Neural progenitor cell (in vitro differentiated cells): ENCODE measurements at regions not wholly inside any gene's neighbourhood (a gene's known extent, or its start where the extent isn't known, plus 50 kb on each side); places are given as distances from the start of the nearest gene placed in this dataset.

ENCODE experiments used
- DNase-seq: peaks from one replicate; pipeline ENCODE4 v3.0.0-alpha.2; 2016; ENCODE audit warnings: low spot score
- H2AFZ ChIP-seq: fragments of 200-600 bp; sonication (generic); replicated peaks from 2 replicates; pipeline ENCODE4 v1.6.1; 2016; ENCODE audit warnings: antibody characterized with exemption
- H3F3A ChIP-seq: fragments of 200-600 bp; sonication (generic); 2 replicates; pipeline ENCODE4 v1.6.1; 2016; ENCODE audit warnings: antibody characterized with exemption, low read depth
- H3K27ac ChIP-seq: fragments of 200-600 bp; sonication (generic); 2 replicates; pipeline ENCODE4 v1.5.1; 2016; ENCODE audit warnings: mild to moderate bottlenecking
- H3K27me3 ChIP-seq: fragments of 200-600 bp; sonication (generic); 2 replicates; pipeline ENCODE4 v1.6.1; 2016; ENCODE audit warnings: mild to moderate bottlenecking, moderate library complexity
- H3K36me3 ChIP-seq: fragments of 200-600 bp; sonication (generic); 2 replicates; pipeline ENCODE4 v1.5.1; 2016
- H3K4me1 ChIP-seq: fragments of 200-600 bp; sonication (generic); 2 replicates; pipeline ENCODE4 v1.6.1; 2016; ENCODE audit warnings: mixed run types
- H3K4me2 ChIP-seq: fragments of 200-600 bp; sonication (generic); 2 replicates; pipeline ENCODE4 v1.6.1; 2016
- H3K4me3 ChIP-seq: fragments of 200-600 bp; sonication (generic); 2 replicates; pipeline ENCODE4 v1.5.1; 2016
- H3K79me2 ChIP-seq: fragments of 200-600 bp; sonication (generic); 2 replicates; pipeline ENCODE4 v1.6.1; 2016; ENCODE audit warnings: low read depth
- H3K9ac ChIP-seq: fragments of 200-600 bp; sonication (generic); 2 replicates; pipeline ENCODE4 v1.6.1; 2016
- H3K9me3 ChIP-seq: fragments of 200-600 bp; sonication (generic); 2 replicates; pipeline ENCODE4 v1.5.1; 2016; ENCODE audit warnings: low read depth
- H4K20me1 ChIP-seq: fragments of 200-600 bp; sonication (generic); 2 replicates; pipeline ENCODE4 v1.6.1; 2016; ENCODE audit warnings: low read depth
- H3K27ac Mint-ChIP-seq: 3 replicates; pipeline ENCODE4 v1.8.0; 2021; ENCODE audit warnings: mixed read lengths
- H3K27me3 Mint-ChIP-seq: 2 replicates; pipeline ENCODE4 v1.8.0; 2022; ENCODE audit warnings: low read depth, mild to moderate bottlenecking, inconsistent platforms, moderate library complexity, mixed read lengths; ENCODE audit not compliant: insufficient read depth
- H3K36me3 Mint-ChIP-seq: 3 replicates; pipeline ENCODE4 v1.8.0; 2021; ENCODE audit warnings: mixed read lengths
- H3K4me1 Mint-ChIP-seq: 3 replicates; pipeline ENCODE4 v1.8.0; 2021; ENCODE audit warnings: mixed read lengths
- H3K4me3 Mint-ChIP-seq: 3 replicates; pipeline ENCODE4 v1.8.0; 2021; ENCODE audit warnings: mild to moderate bottlenecking, moderate library complexity, mixed read lengths
- H3K9me3 Mint-ChIP-seq: 3 replicates; pipeline ENCODE4 v1.8.0; 2020; ENCODE audit warnings: mixed read lengths
- CTCF ChIP-seq: fragments of 200-600 bp; sonication (generic); IDR thresholded peaks from 2 replicates; pipeline ENCODE4 v1.5.1; 2017; ENCODE audit warnings: antibody characterized with exemption, mild to moderate bottlenecking
- EZH2 ChIP-seq: fragments of 200-600 bp; sonication (generic); IDR thresholded peaks from 2 replicates; pipeline ENCODE4 v1.6.1; 2017; ENCODE audit warnings: antibody characterized with exemption, mild to moderate bottlenecking, moderate library complexity
- EZH2phosphoT487 ChIP-seq: fragments of 200-600 bp; sonication (generic); IDR thresholded peaks from 2 replicates; pipeline ENCODE4 v1.6.1; 2017; ENCODE audit warnings: antibody characterized with exemption

DNA sequence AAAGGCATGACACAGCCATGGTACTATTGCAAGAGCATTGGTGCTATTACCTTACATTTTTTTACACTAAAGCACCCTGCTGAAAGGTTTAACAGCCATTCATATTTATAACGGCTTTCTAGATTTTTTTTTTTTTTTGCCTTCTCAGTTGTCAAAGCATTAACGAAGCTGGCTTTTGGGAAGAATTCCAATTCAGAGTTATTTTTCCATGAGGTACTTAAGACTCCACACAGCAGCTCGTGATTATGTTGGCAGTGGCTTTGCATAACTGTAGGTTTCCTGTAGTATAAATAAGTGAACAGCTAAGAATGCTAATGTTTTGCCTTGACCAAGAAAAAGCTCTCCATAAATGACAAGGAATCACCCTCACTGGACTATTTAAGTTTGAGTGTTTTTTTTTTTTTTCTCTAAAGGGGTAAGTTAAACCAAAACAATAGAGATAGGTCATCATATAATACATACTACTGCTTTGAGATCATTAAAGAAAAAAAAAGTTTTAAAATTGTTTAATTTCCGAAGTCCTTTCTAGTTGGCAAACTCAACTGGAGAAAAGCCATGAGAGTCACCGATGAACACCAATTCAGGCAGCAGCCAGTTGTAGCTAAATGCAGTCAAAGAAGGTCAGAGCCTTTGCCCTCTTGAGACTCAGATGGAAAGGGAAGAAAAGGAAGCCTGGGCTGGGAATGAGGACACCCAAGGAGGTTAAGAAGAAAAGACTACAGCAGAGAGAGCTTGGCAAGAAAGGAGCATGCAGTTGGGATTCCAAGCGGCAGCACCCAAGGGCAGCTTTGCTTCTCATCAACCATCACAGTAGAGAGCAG lies 187.4 kb upstream of the NCKAP5 start:
- no peak overlapping the region for H3K4me3 Mint-ChIP-seq
- DNase-seq = peak; percentile 30
- Histone ChIP-seq H4K20me1 (no peaks in the 10 kb centered on the region), H3K4me1 (peaks cover 9% of the 10 kb centered on the region), H3K4me2 (no peak overlapping the region), H3K79me2 (no peaks in the 10 kb centered on the region), H3K9ac (no peak overlapping the region), H3K4me3 (no peak overlapping the region), H3K9me3 (no peaks in the 10 kb centered on the region), H3K27ac (no peak overlapping the region), H3K36me3 (no peaks in the 10 kb centered on the region), H3K27me3 (no peaks in the 10 kb centered on the region), H3F3A (no peaks in the 10 kb centered on the region), H2AFZ (no peak overlapping the region)
- H3K9me3 Mint-ChIP-seq = no peaks in the 10 kb centered on the region
- H3K36me3 Mint-ChIP-seq = no peaks in the 10 kb centered on the region
- peaks cover 5% of the 10 kb centered on the region for H3K27me3 Mint-ChIP-seq
- H3K4me1 Mint-ChIP-seq = peaks cover 14% of the 10 kb centered on the region
- TF ChIP-seq CTCF (no peak), EZH2phosphoT487 (no peak), EZH2 (no peak)
- H3K27ac Mint-ChIP-seq = no peak overlapping the region

DNA sequence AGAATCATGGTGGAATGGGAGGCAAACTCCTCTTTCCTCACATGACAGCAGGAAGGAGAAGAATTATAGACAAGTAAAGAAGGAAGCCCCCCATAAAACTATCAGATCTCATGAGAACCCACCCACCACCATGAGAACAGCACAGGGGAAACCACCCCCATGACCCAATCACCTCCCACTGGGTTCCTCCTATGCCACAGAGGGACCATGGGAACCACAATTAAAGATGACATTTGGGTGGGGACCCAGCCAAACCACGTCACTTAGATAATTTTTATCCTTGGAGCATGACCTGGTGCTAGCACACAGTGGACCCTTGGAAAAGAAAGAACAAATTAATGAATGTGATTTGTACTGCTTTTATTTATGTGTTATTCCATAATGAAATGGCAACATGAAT lies 188.6 kb upstream of the NCKAP5 start:
- Histone ChIP-seq H3K9me3 (no peaks in the 10 kb centered on the region), H3K4me2 (no peak overlapping the region), H4K20me1 (no peaks in the 10 kb centered on the region), H3K36me3 (no peaks in the 10 kb centered on the region), H3K9ac (no peak overlapping the region), H3K4me1 (peaks cover 9% of the 10 kb centered on the region), H2AFZ (no peak overlapping the region), H3K27me3 (no peaks in the 10 kb centered on the region), H3K79me2 (no peaks in the 10 kb centered on the region), H3F3A (no peaks in the 10 kb centered on the region), H3K4me3 (no peak overlapping the region), H3K27ac (no peak overlapping the region)
- Mint-ChIP-seq H3K36me3 (no peaks in the 10 kb centered on the region), H3K4me3 (no peak overlapping the region), H3K4me1 (peaks cover 12% of the 10 kb centered on the region), H3K9me3 (peaks cover under 1% of the 10 kb centered on the region), H3K27me3 (peaks cover 5% of the 10 kb centered on the region), H3K27ac (no peak overlapping the region)
- no peak for DNase-seq
- no peak for TF ChIP-seq EZH2
- no peak for TF ChIP-seq EZH2phosphoT487
- TF ChIP-seq CTCF = no peak

DNA sequence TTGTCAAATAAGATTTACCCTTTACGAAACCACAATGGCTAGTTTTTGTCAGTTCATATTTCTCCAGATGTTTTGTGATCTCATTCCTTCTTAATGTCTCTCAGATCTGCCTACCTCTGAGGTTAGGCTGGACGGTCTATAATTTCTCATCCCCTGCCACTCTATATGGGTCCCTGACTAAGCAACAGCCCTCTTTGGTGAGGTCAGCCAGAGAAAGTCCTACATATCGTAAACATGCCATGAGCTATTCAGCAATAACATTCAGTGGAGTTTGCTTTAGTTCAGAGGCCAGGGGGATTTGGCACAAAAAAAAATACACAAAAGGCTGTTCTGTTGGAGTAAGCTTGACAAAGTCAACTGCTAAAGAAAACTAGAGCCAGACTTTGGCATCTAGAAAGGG lies 192.1 kb upstream of the NCKAP5 start:
- Mint-ChIP-seq H3K27ac (no peak overlapping the region), H3K9me3 (peaks cover 14% of the 10 kb centered on the region), H3K4me1 (peaks cover 12% of the 10 kb centered on the region), H3K36me3 (no peaks in the 10 kb centered on the region), H3K4me3 (no peak overlapping the region), H3K27me3 (no peaks in the 10 kb centered on the region)
- H3K4me3 ChIP-seq = no peak overlapping the region
- H3K4me2 ChIP-seq = no peak overlapping the region
- H3K79me2 ChIP-seq = no peaks in the 10 kb centered on the region
- H3K9me3 ChIP-seq = no peaks in the 10 kb centered on the region
- no peaks in the 10 kb centered on the region for H3K27me3 ChIP-seq
- TF ChIP-seq EZH2 = no peak
- no peak for TF ChIP-seq CTCF
- no peak for TF ChIP-seq EZH2phosphoT487
- peaks cover 8% of the 10 kb centered on the region for H3K4me1 ChIP-seq
- DNase-seq = no peak
- no peaks in the 10 kb centered on the region for H3K36me3 ChIP-seq
- H2AFZ ChIP-seq = no peak overlapping the region
- no peak overlapping the region for H3K27ac ChIP-seq
- H4K20me1 ChIP-seq = no peaks in the 10 kb centered on the region
- no peak overlapping the region for H3K9ac ChIP-seq
- no peaks in the 10 kb centered on the region for H3F3A ChIP-seq
